KG1 (cell line): ENCODE measurements at regions not wholly inside any gene's neighbourhood (a gene's known extent, or its start where the extent isn't known, plus 50 kb on each side); places are given as distances from the start of the nearest gene placed in this dataset.

Experiments used
- DNase-seq: peaks from one replicate; lab custom pipeline; 2025; lab: John Stamatoyannopoulos, UW

GRCh38 chr7:26553582-26553981, 261.9 kb downstream of the SNX10 start:
- DNase-seq, result no peak

GRCh38 chr7:26554952-26555351, 263.3 kb downstream of the SNX10 start:
- DNase-seq, result no peak

- no peak for DNase-seq
Observed at GRCh38 chr7:26556061-26556881, 264.6 kb downstream of the SNX10 start.

GRCh38 chr7:26560526-26561256, 269.0 kb downstream of the SNX10 start:
- DNase-seq, result no peak

GRCh38 chr7:26562841-26563240, 271.2 kb downstream of the SNX10 start:
- DNase-seq, result no peak

GRCh38 chr7:26563406-26563805, 271.7 kb downstream of the SNX10 start:
- no peak for DNase-seq

- no peak for DNase-seq
Observed at GRCh38 chr7:26567266-26567665, 275.6 kb downstream of the SNX10 start.

- DNase-seq, result no peak
Observed at GRCh38 chr7:26574476-26574875, 282.8 kb downstream of the SNX10 start.

- no peak for DNase-seq
Observed at GRCh38 chr7:26580064-26580591, 284.3 kb downstream of the SKAP2 start.

- no peak for DNase-seq
Observed at GRCh38 chr7:26580711-26581110, 283.7 kb downstream of the SKAP2 start.

- no peak for DNase-seq
Observed at GRCh38 chr7:26583094-26583648, 281.2 kb downstream of the SKAP2 start.

- DNase-seq, result no peak
Observed at GRCh38 chr7:26584326-26584725, 280.1 kb downstream of the SKAP2 start.

- no peak for DNase-seq
Observed at GRCh38 chr7:26584987-26585665, 279.3 kb downstream of the SKAP2 start.

- no peak for DNase-seq
Observed at GRCh38 chr7:26587536-26587935, 276.9 kb downstream of the SKAP2 start.

- DNase-seq, result no peak
Observed at GRCh38 chr7:26588511-26588910, 275.9 kb downstream of the SKAP2 start.

GRCh38 chr7:26590709-26591108, 273.7 kb downstream of the SKAP2 start:
- no peak for DNase-seq

- DNase-seq, result no peak
Observed at GRCh38 chr7:26592011-26592410, 272.4 kb downstream of the SKAP2 start.

GRCh38 chr7:26593393-26593792, 271.0 kb downstream of the SKAP2 start:
- DNase-seq, result no peak

- DNase-seq, result no peak
Observed at GRCh38 chr7:26593896-26594295, 270.5 kb downstream of the SKAP2 start.

- no peak for DNase-seq
Observed at GRCh38 chr7:26594553-26594952, 269.8 kb downstream of the SKAP2 start.

- DNase-seq, result no peak
Observed at GRCh38 chr7:26598867-26599266, 265.5 kb downstream of the SKAP2 start.

- DNase-seq, result no peak
Observed at GRCh38 chr7:26599982-26600381, 264.4 kb downstream of the SKAP2 start.
